ENCODE measurements at regions not wholly inside any gene's neighbourhood (a gene's known extent, or its start where the extent isn't known, plus 50 kb on each side); places are given as distances from the start of the nearest gene placed in this dataset.

DNA sequence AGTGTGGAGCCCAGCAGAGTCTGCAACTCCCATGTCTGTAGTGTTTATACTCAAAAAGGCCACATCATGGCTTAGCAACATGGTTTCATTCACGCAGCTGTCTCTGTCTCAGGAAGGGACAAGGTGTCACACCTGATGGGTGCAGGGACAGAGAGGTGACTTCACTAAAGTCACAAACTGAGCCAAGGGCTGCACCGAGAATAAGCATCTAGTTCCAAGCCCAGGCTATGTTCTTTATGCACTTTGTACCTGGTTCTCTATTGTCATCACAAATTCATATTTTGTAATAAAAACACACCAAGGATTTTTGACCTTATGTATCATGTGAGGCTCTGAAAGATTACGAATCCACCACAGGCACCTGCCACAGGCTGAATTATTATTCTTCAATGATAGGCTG is 64.9 kb upstream of the STK32A start:
- no peak for DNase-seq (ENCODE audit: low spot score)

DNA sequence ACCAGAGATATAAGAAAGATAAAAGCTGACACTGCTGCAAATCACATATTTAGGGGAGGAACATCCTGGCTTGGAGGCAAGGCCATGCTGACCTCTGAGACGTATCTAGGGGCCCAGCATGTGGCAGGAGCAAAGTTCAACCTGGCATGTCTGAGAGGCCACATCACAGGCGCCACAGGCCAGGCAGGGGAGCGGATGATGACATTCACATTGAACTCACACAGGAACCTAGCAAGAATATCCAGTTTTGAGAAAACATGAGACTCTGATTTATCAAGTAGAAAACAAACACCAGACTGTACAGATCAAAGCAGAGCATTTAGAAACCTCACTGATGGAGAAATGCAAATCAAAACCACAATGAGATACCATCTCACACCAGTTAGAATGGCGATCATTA is 64.2 kb upstream of the STK32A start:
- no peak for DNase-seq (ENCODE audit: low spot score)

DNA sequence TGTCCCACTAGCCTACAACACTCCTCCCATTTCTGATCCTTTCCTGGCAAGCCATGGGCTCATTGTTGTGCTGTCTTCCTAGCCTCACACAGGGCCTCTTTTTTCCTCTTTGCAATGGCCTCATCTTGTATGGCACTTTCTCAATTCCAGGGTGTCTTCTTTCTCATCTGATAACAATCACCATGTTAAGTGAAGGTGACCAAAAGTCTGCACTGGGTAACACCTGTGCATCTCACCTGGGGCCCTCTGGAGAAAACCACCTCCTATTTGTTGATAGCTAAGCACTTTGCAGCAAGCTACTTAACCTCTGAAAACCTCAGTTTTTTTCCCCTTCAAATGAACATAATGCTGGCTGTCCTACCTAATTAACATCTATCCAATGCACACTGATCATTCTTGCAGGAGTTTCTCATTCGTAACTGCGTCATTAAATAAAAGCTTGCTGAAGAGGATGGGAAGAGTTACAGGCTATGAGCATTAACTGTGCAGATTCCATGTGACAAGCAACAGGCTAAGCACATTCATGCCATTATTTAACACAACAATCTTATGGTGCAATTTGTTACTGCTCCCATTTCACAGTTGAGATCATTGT is 60.1 kb upstream of the STK32A start:
- no peak for DNase-seq (ENCODE audit: low spot score)

GRCh38 chr5:147175516-147176097 is 59.2 kb upstream of the STK32A start:
- DNase-seq (ENCODE audit: low spot score) = no peak

- DNase-seq (ENCODE audit: low spot score) = no peak
These were observed 58.4 kb upstream of the STK32A start for GRCh38 chr5:147176422-147176821.

- no peak for DNase-seq (ENCODE audit: low spot score)
These were observed 57.5 kb upstream of the STK32A start for GRCh38 chr5:147177125-147177840.

GRCh38 chr5:147179562-147180147 is 55.2 kb upstream of the STK32A start:
- no peak for DNase-seq (ENCODE audit: low spot score)

DNA sequence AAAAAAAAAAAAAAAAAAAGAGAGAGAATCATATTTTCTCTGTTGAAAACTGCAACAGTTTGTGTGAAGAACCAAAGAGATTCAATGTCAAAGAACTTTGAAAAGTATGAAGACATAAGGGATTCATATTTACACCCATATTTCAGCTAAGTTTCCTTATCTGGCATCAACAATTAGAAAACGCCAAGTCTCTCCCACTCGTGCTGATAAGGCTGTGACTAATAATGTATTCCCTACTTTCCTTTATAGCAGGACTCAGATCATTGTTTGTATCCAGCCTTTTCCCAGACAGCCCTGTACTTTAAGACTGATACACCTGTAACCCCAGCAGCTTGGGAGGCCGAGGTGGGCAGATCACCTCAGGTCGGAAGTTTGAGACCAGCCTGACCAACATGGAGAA is 54.1 kb upstream of the STK32A start:
- no peak for DNase-seq (ENCODE audit: low spot score)
